ENCODE measurements at regions not wholly inside any gene's neighbourhood (a gene's known extent, or its start where the extent isn't known, plus 50 kb on each side); places are given as distances from the start of the nearest gene placed in this dataset.

GRCh38 chrX:36543499-36543898 lies 464.7 kb upstream of the FAM47C start:
- 38 to 67% methylated on average over 1 of the region's 1 CpG for WGBS, 2 donors
- H3K4me1 ChIP-seq: no peaks in the 10 kb centered on the region

GRCh38 chrX:36562986-36563385 lies 445.2 kb upstream of the FAM47C start:
- Histone ChIP-seq H3K4me1 (no peaks in the 10 kb centered on the region), H3K4me3 (no peak overlapping the region), H3K27me3 (no peaks in the 10 kb centered on the region), H3K27ac (no peak overlapping the region), H3K9me3 (no peaks in the 10 kb centered on the region), H3K36me3 (no peaks in the 10 kb centered on the region)
- ATAC-seq (ENCODE audit: low FRiP score in 2 of 2) (no peak), DNase-seq (no peak)
- WGBS, 2 donors: 50 to 83% methylated on average over 2 of the region's 2 CpGs
- TF ChIP-seq EP300 (IDR thresholded peaks at IDR 0.05) (no peak), POLR2AphosphoS5 (IDR thresholded peaks at IDR 0.05) (no peak), CTCF (IDR thresholded peaks at IDR 0.05) (no peak), POLR2A (IDR thresholded peaks at IDR 0.05) (no peak)

More at GRCh38 chrX:36543499-36543898, 464.7 kb upstream of the FAM47C start:
- Histone ChIP-seq H3K27me3 (no peaks in the 10 kb centered on the region), H3K4me3 (no peak overlapping the region), H3K9me3 (peaks cover 0 to 8% (median 0%) of the 10 kb centered on the region in 4 donors), H3K36me3 (no peaks in the 10 kb centered on the region), H3K27ac (no peak overlapping the region)
- no peak for TF ChIP-seq CTCF (IDR thresholded peaks at IDR 0.05)
- no peak for TF ChIP-seq POLR2A (IDR thresholded peaks at IDR 0.05)
- no peak for TF ChIP-seq EP300 (IDR thresholded peaks at IDR 0.05)
- no peak for TF ChIP-seq POLR2AphosphoS5 (IDR thresholded peaks at IDR 0.05)
- ATAC-seq (ENCODE audit: low FRiP score in 2 of 2): no peak
- no peak for DNase-seq

GRCh38 chrX:36568946-36569345 lies 439.2 kb upstream of the FAM47C start:
- no peak for DNase-seq
- Histone ChIP-seq H3K27me3 (no peaks in the 10 kb centered on the region), H3K36me3 (no peaks in the 10 kb centered on the region), H3K9me3 (no peaks in the 10 kb centered on the region), H3K4me1 (no peaks in the 10 kb centered on the region), H3K4me3 (no peak overlapping the region), H3K27ac (no peak overlapping the region)
- ATAC-seq (ENCODE audit: low FRiP score in 2 of 2): no peak
- WGBS, 2 donors: 67 to 88% methylated on average over 1 of the region's 1 CpG
- no peak for TF ChIP-seq EP300 (IDR thresholded peaks at IDR 0.05)
- TF ChIP-seq CTCF (IDR thresholded peaks at IDR 0.05): no peak
- TF ChIP-seq POLR2A (IDR thresholded peaks at IDR 0.05): no peak
- TF ChIP-seq POLR2AphosphoS5 (IDR thresholded peaks at IDR 0.05): no peak

GRCh38 chrX:36573720-36574119 lies 434.4 kb upstream of the FAM47C start:
- 47 to 64% methylated on average over 2 of the region's 2 CpGs for WGBS, 2 donors
- Histone ChIP-seq H3K4me1 (no peaks in the 10 kb centered on the region), H3K27ac (no peak overlapping the region), H3K27me3 (no peaks in the 10 kb centered on the region), H3K9me3 (no peaks in the 10 kb centered on the region), H3K4me3 (no peak overlapping the region), H3K36me3 (no peaks in the 10 kb centered on the region)
- ATAC-seq (ENCODE audit: low FRiP score in 2 of 2) (no peak), DNase-seq (no peak)
- TF ChIP-seq POLR2AphosphoS5 (IDR thresholded peaks at IDR 0.05): no peak
- TF ChIP-seq POLR2A (IDR thresholded peaks at IDR 0.05): no peak
- no peak for TF ChIP-seq EP300 (IDR thresholded peaks at IDR 0.05)
- TF ChIP-seq CTCF (IDR thresholded peaks at IDR 0.05): no peak

GRCh38 chrX:36575670-36576069 lies 432.5 kb upstream of the FAM47C start:
- Histone ChIP-seq H3K4me3 (no peak overlapping the region), H3K4me1 (no peaks in the 10 kb centered on the region), H3K27ac (no peak overlapping the region), H3K9me3 (no peaks in the 10 kb centered on the region), H3K27me3 (no peaks in the 10 kb centered on the region), H3K36me3 (no peaks in the 10 kb centered on the region)
- TF ChIP-seq EP300 (IDR thresholded peaks at IDR 0.05) (no peak), CTCF (IDR thresholded peaks at IDR 0.05) (no peak), POLR2A (IDR thresholded peaks at IDR 0.05) (no peak), POLR2AphosphoS5 (IDR thresholded peaks at IDR 0.05) (no peak)
- WGBS, 2 donors: 64 to 79% methylated on average over 1 to 3 of the region's 3 CpGs
- DNase-seq (no peak), ATAC-seq (ENCODE audit: low FRiP score in 2 of 2) (no peak)
